HEK293T (cell line): ENCODE measurements at regions not wholly inside any gene's neighbourhood (a gene's known extent, or its start where the extent isn't known, plus 50 kb on each side); places are given as distances from the start of the nearest gene placed in this dataset.

Experiments
- ARNT ChIP-seq: fragments of 450-650 bp; IDR thresholded peaks from 2 replicates; pipeline ENCODE4 v1.6.1; 2017; ENCODE audit warnings: mild to moderate bottlenecking
- BHLHE40 ChIP-seq: fragments of 450-650 bp; IDR thresholded peaks from 2 replicates; pipeline ENCODE4 v1.6.1; 2016; ENCODE audit warnings: mild to moderate bottlenecking, moderate library complexity, borderline replicate concordance
- ELF4 ChIP-seq: fragments of 450-650 bp; IDR thresholded peaks from 2 replicates; pipeline ENCODE4 v1.6.1; 2017; ENCODE audit warnings: antibody characterized with exemption
- FOXK2 ChIP-seq: fragments of 450-650 bp; IDR thresholded peaks from 2 replicates; pipeline ENCODE4 v1.6.1; 2016; ENCODE audit warnings: mild to moderate bottlenecking
- FOXM1 ChIP-seq: fragments of 450-650 bp; IDR thresholded peaks from 2 replicates; pipeline ENCODE4 v1.6.1; 2017; ENCODE audit warnings: mild to moderate bottlenecking, borderline replicate concordance
- HDGF ChIP-seq: fragments of 450-650 bp; IDR thresholded peaks from 2 replicates; pipeline ENCODE4 v1.6.1; 2017; ENCODE audit warnings: antibody characterized with exemption, borderline replicate concordance
- LEF1 ChIP-seq: fragments of 450-650 bp; IDR thresholded peaks from 2 replicates; pipeline ENCODE4 v1.6.1; 2017; ENCODE audit warnings: mild to moderate bottlenecking, borderline replicate concordance
- NFRKB ChIP-seq: fragments of 450-650 bp; IDR thresholded peaks from 2 replicates; pipeline ENCODE4 v1.6.1; 2016; ENCODE audit warnings: mild to moderate bottlenecking, moderate library complexity
- PKNOX1 ChIP-seq: fragments of 450-650 bp; IDR thresholded peaks from 2 replicates; pipeline ENCODE4 v1.6.1; 2016
- SP1 ChIP-seq: fragments of 450-650 bp; IDR thresholded peaks from 2 replicates; pipeline ENCODE4 v1.6.1; 2017
- SUZ12 ChIP-seq: fragments of 450-650 bp; IDR thresholded peaks from 2 replicates; pipeline ENCODE4 v1.6.1; 2016; ENCODE audit warnings: mild to moderate bottlenecking
- TARDBP ChIP-seq: fragments of 450-650 bp; IDR thresholded peaks from 2 replicates; pipeline ENCODE4 v1.6.1; 2016

- TF ChIP-seq ELF4 (no peak), SP1 (no peak), FOXK2 (no peak), HDGF (no peak), FOXM1 (no peak), ARNT (no peak), NFRKB (no peak), BHLHE40 (no peak), SUZ12 (no peak), PKNOX1 (no peak), LEF1 (no peak), TARDBP (no peak)
Measured at GRCh38 chr11:42800041-42800440, 511.8 kb upstream of the API5 start.
